ENCODE measurements at regions not wholly inside any gene's neighbourhood (a gene's known extent, or its start where the extent isn't known, plus 50 kb on each side); places are given as distances from the start of the nearest gene placed in this dataset.

DNA sequence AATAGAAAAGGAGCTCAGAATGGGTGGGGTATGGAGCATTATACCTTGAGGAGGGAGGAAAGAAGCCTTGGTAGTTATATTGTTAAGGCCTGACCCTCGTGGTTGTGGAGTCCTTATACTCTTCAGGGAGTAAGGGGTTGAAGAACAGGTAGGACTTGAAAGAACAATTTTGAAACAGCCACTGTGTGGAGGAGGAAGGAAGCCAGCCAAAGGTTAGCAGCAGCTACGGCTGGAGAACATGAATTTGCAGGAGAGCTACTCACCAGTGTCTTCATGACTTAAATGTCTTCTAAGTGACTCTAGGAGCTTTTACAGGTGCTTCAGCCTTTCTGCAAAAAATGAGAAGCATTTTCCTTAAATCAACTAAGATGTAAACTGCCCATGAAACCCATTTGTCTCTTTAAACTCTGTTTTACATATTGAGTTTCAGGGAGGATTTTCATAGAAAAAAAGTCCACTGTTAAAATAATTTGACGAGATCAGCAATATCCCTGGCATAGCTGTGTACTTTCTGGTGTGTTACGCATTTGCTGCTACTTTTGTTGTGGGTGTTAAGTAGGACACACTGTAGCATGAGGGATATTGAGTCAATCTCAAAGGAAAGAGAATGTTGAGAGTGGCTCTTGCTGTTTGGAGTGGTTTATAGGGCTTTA is 110.6 kb upstream of the ELL2 start:
- Mint-ChIP-seq H3K27ac (no peak overlapping the region), H3K36me3 (ENCODE audit: low read depth) (no peaks in the 10 kb centered on the region), H3K9me3 (no peaks in the 10 kb centered on the region), H3K27me3 (ENCODE audit: low read depth) (peaks cover 5% of the 10 kb centered on the region), H3K4me1 (ENCODE audit: low read depth) (peaks cover 10% of the 10 kb centered on the region), H3K4me3 (no peak overlapping the region)
- CTCF ChIA-PET, result no interaction called here
- intact Hi-C loops (cut with micrococcal nuclease), result loop anchor here (10.0 kb wide), 1 partner anchor 427 kb away; the partner anchor contains the start of gene RFESD
- no peak for DNase-seq

DNA sequence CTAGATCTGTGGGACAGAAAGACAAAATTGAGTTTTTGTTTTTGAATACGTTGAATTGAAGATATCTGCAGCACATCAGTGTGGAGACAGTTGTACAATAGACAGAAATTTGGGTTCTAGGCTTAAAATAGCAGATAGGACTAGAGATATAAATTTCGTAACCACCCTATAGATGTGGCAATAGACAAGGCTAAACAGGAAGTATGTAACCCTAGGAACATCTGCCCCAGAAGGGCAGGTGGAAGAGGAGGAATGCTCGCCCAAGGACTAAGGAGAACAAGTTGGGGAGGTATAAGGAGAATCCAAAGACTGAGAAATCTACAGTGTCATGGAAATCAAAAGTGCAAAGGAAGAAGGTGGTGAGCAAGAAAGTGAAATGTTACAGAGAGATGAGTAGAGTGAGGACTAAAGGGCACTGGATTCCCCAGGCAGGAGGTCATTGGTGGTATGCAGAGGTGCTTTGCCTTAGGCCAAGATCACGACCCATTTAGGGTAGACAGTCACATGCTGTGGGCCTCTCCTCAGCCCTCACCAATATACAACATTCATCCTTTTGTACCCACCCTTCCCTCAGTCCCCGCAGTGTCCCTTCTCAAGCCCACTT is 109.1 kb upstream of the ELL2 start:
- no peaks in the 10 kb centered on the region for H3K36me3 Mint-ChIP-seq (ENCODE audit: low read depth)
- no peaks in the 10 kb centered on the region for H3K9me3 Mint-ChIP-seq
- intact Hi-C loops (cut with micrococcal nuclease), result loop anchor here (10.0 kb wide), 1 partner anchor 426 kb away; the partner anchor contains the start of gene RFESD
- H3K27ac Mint-ChIP-seq, result no peak overlapping the region
- H3K27me3 Mint-ChIP-seq (ENCODE audit: low read depth), result no peaks in the 10 kb centered on the region
- H3K4me1 Mint-ChIP-seq (ENCODE audit: low read depth), result peaks cover 19% of the 10 kb centered on the region
- no peak for DNase-seq
- CTCF ChIA-PET, result no interaction called here
- H3K4me3 Mint-ChIP-seq, result no peak overlapping the region

DNA sequence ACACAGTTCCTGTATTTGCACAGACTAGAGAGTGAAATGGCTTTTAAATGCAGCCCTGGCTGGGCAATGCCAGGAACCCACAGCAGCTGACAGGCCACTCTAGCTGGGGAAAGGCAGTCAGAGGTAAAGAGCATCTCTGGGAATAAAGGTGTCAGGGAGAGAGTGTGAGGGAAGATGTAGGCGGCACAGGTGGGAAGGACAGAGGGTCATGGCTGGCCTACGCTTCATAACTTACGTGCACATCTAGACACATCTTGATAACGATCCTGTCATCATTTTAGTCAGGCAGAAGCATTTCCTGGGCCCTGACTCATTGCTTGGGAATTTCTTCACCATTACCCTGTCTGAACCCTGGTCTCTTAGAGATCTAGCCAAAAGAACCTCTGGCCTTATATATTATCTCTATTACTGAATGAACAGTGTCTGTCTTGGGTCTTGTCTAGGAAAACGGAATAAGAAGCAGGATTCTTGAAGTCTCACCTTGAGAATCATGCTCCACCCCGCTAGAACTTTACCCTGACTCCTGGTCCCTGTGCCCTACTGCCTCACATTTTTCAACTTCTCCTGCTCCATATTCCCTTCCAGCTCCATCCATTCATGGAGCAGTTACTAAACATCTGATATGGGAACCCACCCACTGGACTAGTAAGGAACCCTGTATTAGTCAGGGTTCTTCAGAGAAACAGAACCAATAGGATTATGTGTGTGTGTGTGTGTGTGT is 106.4 kb upstream of the ELL2 start:
- H3K36me3 Mint-ChIP-seq (ENCODE audit: low read depth), result no peaks in the 10 kb centered on the region
- CTCF ChIA-PET, result no interaction called here
- intact Hi-C loops (cut with micrococcal nuclease), result no loop called here
- H3K4me3 Mint-ChIP-seq, result no peak overlapping the region
- H3K9me3 Mint-ChIP-seq, result no peaks in the 10 kb centered on the region
- no peaks in the 10 kb centered on the region for H3K27me3 Mint-ChIP-seq (ENCODE audit: low read depth)
- peak; percentile 32 for DNase-seq
- H3K27ac Mint-ChIP-seq, result peak overlapping the region; percentile 71
- peaks cover 31% of the 10 kb centered on the region for H3K4me1 Mint-ChIP-seq (ENCODE audit: low read depth)

GRCh38 chr5:96067251-96067650 is 105.6 kb upstream of the ELL2 start:
- intact Hi-C loops (cut with micrococcal nuclease), result no loop called here
- CTCF ChIA-PET, result no interaction called here
- H3K4me1 Mint-ChIP-seq (ENCODE audit: low read depth), result peaks cover 31% of the 10 kb centered on the region
- H3K27ac Mint-ChIP-seq, result no peak overlapping the region
- no peak for DNase-seq
- no peaks in the 10 kb centered on the region for H3K9me3 Mint-ChIP-seq
- no peaks in the 10 kb centered on the region for H3K36me3 Mint-ChIP-seq (ENCODE audit: low read depth)
- no peaks in the 10 kb centered on the region for H3K27me3 Mint-ChIP-seq (ENCODE audit: low read depth)
- no peak overlapping the region for H3K4me3 Mint-ChIP-seq

- H3K4me3 Mint-ChIP-seq, result no peak overlapping the region
- H3K36me3 Mint-ChIP-seq (ENCODE audit: low read depth), result no peaks in the 10 kb centered on the region
- peaks cover 31% of the 10 kb centered on the region for H3K4me1 Mint-ChIP-seq (ENCODE audit: low read depth)
- intact Hi-C loops (cut with micrococcal nuclease), result no loop called here
- DNase-seq, result no peak
- no peaks in the 10 kb centered on the region for H3K9me3 Mint-ChIP-seq
- peak overlapping the region; percentile 40 for H3K27ac Mint-ChIP-seq
- no peaks in the 10 kb centered on the region for H3K27me3 Mint-ChIP-seq (ENCODE audit: low read depth)
- CTCF ChIA-PET, result interaction anchor here (0.6 to 1.1 kb wide), 4 partner anchors 15 to 423 kb away, joined by 3 read pairs; no protein-coding TSS in a partner anchor
Measured at GRCh38 chr5:96066386-96066719, 104.7 kb upstream of the ELL2 start.

DNA sequence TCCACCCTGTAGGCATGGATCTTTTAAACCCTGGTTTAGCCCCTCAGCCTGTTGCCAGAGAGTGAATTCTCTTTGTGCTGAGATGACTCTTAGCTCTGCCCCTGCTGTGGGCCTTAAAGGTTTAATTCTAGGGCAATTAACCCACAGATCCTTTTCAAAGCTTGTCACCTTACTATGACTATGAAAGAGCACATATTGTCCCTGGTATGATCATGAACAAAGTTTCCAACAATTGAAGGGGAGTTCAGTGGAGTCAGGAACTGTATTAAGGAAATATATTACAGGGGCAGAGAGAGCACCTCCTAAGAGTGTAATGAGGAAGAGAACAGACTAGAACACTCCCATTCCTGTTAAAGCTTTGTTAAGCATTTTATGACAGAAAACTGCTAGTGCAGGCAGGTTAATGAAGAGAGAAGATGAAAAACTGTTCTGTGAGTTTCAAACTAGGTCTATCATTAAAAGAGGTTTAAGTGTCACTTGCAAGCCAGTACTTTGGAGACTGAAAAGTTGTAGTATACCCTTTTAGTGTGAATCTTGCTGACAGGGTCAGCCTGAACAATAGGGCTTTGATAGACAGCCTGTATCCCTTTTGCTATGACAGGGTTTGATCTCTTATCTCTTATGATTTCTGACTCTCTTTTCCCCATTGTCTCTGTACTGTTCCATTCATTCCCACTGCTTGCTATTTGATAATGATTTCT is 104.2 kb upstream of the ELL2 start:
- H3K9me3 Mint-ChIP-seq, result no peaks in the 10 kb centered on the region
- peak overlapping the region; percentile 59 for H3K27ac Mint-ChIP-seq
- CTCF ChIA-PET, result interaction anchor here (0.6 to 1.3 kb wide), 5 partner anchors 12 to 422 kb away, joined by 3 to 6 read pairs (median 3); no protein-coding TSS in a partner anchor
- H3K4me3 Mint-ChIP-seq, result no peak overlapping the region
- H3K36me3 Mint-ChIP-seq (ENCODE audit: low read depth), result no peaks in the 10 kb centered on the region
- peak; percentile 37 for DNase-seq
- intact Hi-C loops (cut with micrococcal nuclease), result loop anchor here (1.0 to 2.0 kb wide), 6 partner anchors 13 to 215 kb away; partner anchors contain the start of gene ELL2
- H3K27me3 Mint-ChIP-seq (ENCODE audit: low read depth), result no peaks in the 10 kb centered on the region
- peaks cover 31% of the 10 kb centered on the region for H3K4me1 Mint-ChIP-seq (ENCODE audit: low read depth)

- DNase-seq, result no peak
- Mint-ChIP-seq H3K4me1 (ENCODE audit: low read depth) (peaks cover 31% of the 10 kb centered on the region), H3K36me3 (ENCODE audit: low read depth) (no peaks in the 10 kb centered on the region), H3K4me3 (no peak overlapping the region), H3K27me3 (ENCODE audit: low read depth) (no peaks in the 10 kb centered on the region), H3K9me3 (no peaks in the 10 kb centered on the region), H3K27ac (peak overlapping the region; percentile 71)
- intact Hi-C loops (cut with micrococcal nuclease), result loop anchor here (1.0 to 2.0 kb wide), 6 partner anchors 14 to 216 kb away; partner anchors contain the start of gene ELL2
- CTCF ChIA-PET, result interaction anchor here (0.6 to 1.3 kb wide), 2 partner anchors 13 to 165 kb away, joined by 4 to 6 read pairs; no protein-coding TSS in a partner anchor
Measured at GRCh38 chr5:96064877-96065276, 103.2 kb upstream of the ELL2 start.

GRCh38 chr5:96062836-96063235 is 101.2 kb upstream of the ELL2 start:
- H3K27me3 Mint-ChIP-seq (ENCODE audit: low read depth), result peaks cover 3% of the 10 kb centered on the region
- peaks cover 26% of the 10 kb centered on the region for H3K4me1 Mint-ChIP-seq (ENCODE audit: low read depth)
- H3K36me3 Mint-ChIP-seq (ENCODE audit: low read depth), result no peaks in the 10 kb centered on the region
- no peak for DNase-seq
- no peak overlapping the region for H3K4me3 Mint-ChIP-seq
- intact Hi-C loops (cut with micrococcal nuclease), result no loop called here
- H3K9me3 Mint-ChIP-seq, result no peaks in the 10 kb centered on the region
- CTCF ChIA-PET, result interaction anchor here (1.0 kb wide), 1 partner anchor 49 kb away, joined by 3 read pairs; no protein-coding TSS in a partner anchor
- no peak overlapping the region for H3K27ac Mint-ChIP-seq

GRCh38 chr5:96058084-96058483 is 96.4 kb upstream of the ELL2 start:
- H3K27ac Mint-ChIP-seq, result no peak overlapping the region
- intact Hi-C loops (cut with micrococcal nuclease), result no loop called here
- H3K36me3 Mint-ChIP-seq (ENCODE audit: low read depth), result no peaks in the 10 kb centered on the region
- H3K4me3 Mint-ChIP-seq, result no peak overlapping the region
- CTCF ChIA-PET, result interaction anchor here (0.8 kb wide), 1 partner anchor 166 kb away, joined by 4 read pairs; no protein-coding TSS in a partner anchor
- no peaks in the 10 kb centered on the region for H3K9me3 Mint-ChIP-seq
- DNase-seq, result no peak
- peaks cover 12% of the 10 kb centered on the region for H3K4me1 Mint-ChIP-seq (ENCODE audit: low read depth)
- H3K27me3 Mint-ChIP-seq (ENCODE audit: low read depth), result peaks cover 6% of the 10 kb centered on the region

GRCh38 chr5:96054311-96055030 is 92.8 kb upstream of the ELL2 start:
- CTCF ChIA-PET, result no interaction called here
- Mint-ChIP-seq H3K27ac (peak overlapping the region; percentile 42), H3K27me3 (ENCODE audit: low read depth) (peaks cover 8% of the 10 kb centered on the region), H3K4me3 (no peak overlapping the region), H3K36me3 (ENCODE audit: low read depth) (no peaks in the 10 kb centered on the region), H3K9me3 (no peaks in the 10 kb centered on the region), H3K4me1 (ENCODE audit: low read depth) (peaks cover 12% of the 10 kb centered on the region)
- intact Hi-C loops (cut with micrococcal nuclease), result no loop called here
- DNase-seq, result no peak

DNA sequence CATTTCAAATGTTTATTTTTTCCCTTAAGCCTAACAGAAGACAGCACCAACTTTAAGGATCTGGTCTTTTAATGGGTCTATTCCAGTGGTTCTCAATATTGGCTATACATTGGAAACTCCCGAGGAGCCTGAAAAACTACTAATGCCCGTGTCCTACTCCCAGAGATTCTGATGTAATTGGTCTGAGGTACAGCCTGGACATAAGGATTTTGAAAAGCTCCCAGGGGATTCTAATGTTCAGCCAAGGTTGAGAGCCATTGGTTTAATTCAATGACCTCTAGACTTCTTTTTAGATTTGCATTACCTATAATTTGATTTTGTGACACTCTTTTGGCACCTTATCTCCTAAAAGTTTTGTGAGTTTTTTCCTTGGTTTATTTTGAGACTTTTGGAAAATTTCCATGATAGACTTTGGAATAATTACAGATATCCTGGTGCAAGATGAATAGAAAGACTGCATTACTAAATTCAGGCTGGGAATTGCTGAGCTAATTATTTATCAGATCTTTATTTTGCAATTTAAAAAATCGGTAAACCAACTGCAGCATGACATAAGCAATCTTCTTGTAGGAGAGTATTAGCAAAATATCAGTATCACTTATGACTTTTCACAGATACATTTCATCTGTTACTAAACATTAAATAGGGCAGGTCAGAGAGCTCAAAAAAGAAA is 91.5 kb upstream of the ELL2 start:
- DNase-seq, result no peak
- Mint-ChIP-seq H3K4me1 (ENCODE audit: low read depth) (peaks cover 12% of the 10 kb centered on the region), H3K9me3 (no peaks in the 10 kb centered on the region), H3K27ac (no peak overlapping the region), H3K4me3 (no peak overlapping the region), H3K27me3 (ENCODE audit: low read depth) (peaks cover 6% of the 10 kb centered on the region), H3K36me3 (ENCODE audit: low read depth) (no peaks in the 10 kb centered on the region)
- intact Hi-C loops (cut with micrococcal nuclease), result no loop called here
- CTCF ChIA-PET, result no interaction called here
